SK-N-SH (cell line): ENCODE measurements at regions not wholly inside any gene's neighbourhood (a gene's known extent, or its start where the extent isn't known, plus 50 kb on each side); places are given as distances from the start of the nearest gene placed in this dataset.

Experiments
- CTCF ChIA-PET: fragments of 300-600, 350-600 bp; formaldehyde crosslinking; extraction: SDS; loops from one replicate; lab custom pipeline; 2021; lab: Yijun Ruan, JAX
- POLR2A ChIA-PET: fragments of 350-600 bp; sonication (Branson Sonifier 250); formaldehyde crosslinking; extraction: SDS; loops from one replicate; lab custom pipeline; 2020; ENCODE audit warnings: antibody characterized with exemption, inconsistent platforms; lab: Yijun Ruan, JAX
- DNase-seq: peaks from one replicate; pipeline ENCODE4 v3.0.0; 2012
- H2AFZ ChIP-seq: fragments of 200-600 bp; sonication (generic); 2 replicates; pipeline ENCODE4 v1.8.1; 2016; ENCODE audit warnings: antibody characterized with exemption, mild to moderate bottlenecking, low read depth
- H3F3A ChIP-seq: fragments of 200-600 bp; sonication (generic); replicated peaks from 2 replicates; pipeline ENCODE3; 2016; ENCODE audit warnings: antibody characterized with exemption, mild to moderate bottlenecking; ENCODE audit not compliant: insufficient read depth
- H3K27ac ChIP-seq, 2 experiments: fragments of 200-500 bp in 1 of 2; fragments of 200-600 bp in 1 of 2; sonication (Bioruptor generic) in 1 of 2; sonication (generic), shearing (Covaris generic) in 1 of 2; 2 replicates each; pipeline versions ENCODE4 v1.5.1 to v1.6.1; 2014 to 2016; ENCODE audit warnings: low read depth in 2 of 2, inconsistent platforms in 1 of 2, low read length in 1 of 2, mild to moderate bottlenecking in 1 of 2, mixed read lengths in 1 of 2
- H3K27me3 ChIP-seq: fragments of 200-600 bp; sonication (generic), shearing (Covaris generic); 2 replicates; pipeline ENCODE4 v1.6.1; 2016; ENCODE audit warnings: mixed run types; ENCODE audit not compliant: insufficient read depth
- H3K36me3 ChIP-seq, 2 experiments: fragments of 200-500 bp in 1 of 2; fragments of 200-600 bp in 1 of 2; sonication (Bioruptor generic) in 1 of 2; sonication (generic) in 1 of 2; replicated peaks in 1 of 2; 2 replicates each; pipeline versions ENCODE3 to v1.5.1; 2014 to 2016; ENCODE audit warnings: low read length in 1 of 2, mild to moderate bottlenecking in 1 of 2; ENCODE audit not compliant: insufficient read depth in 2 of 2, control insufficient read depth in 1 of 2
- H3K4me1 ChIP-seq, 2 experiments: fragments of 200-500 bp in 1 of 2; fragments of 200-600 bp in 1 of 2; sonication (Bioruptor generic) in 1 of 2; sonication (generic), shearing (Covaris generic) in 1 of 2; 2 replicates each; pipeline versions ENCODE4 v1.5.1 to v1.6.1; 2014 to 2016; ENCODE audit warnings: low read depth in 1 of 2, low read length in 1 of 2, mixed run types in 1 of 2; ENCODE audit not compliant: insufficient read depth in 2 of 2, control insufficient read depth in 1 of 2
- H3K4me2 ChIP-seq: fragments of 200-600 bp; sonication (generic), shearing (Covaris generic); 2 replicates; pipeline ENCODE4 v1.6.1; 2017; ENCODE audit warnings: mixed run types
- H3K4me3 ChIP-seq, 2 experiments: fragments of 200-500 bp in 1 of 2; fragments of 200-600 bp in 1 of 2; sonication (Bioruptor generic) in 1 of 2; sonication (generic), shearing (Covaris generic) in 1 of 2; 2 replicates each; pipeline versions ENCODE4 v1.5.1 to v1.8.1; 2014 to 2016; ENCODE audit warnings: low read depth in 2 of 2, inconsistent platforms in 1 of 2, low read length in 1 of 2, mild to moderate bottlenecking in 1 of 2, mixed read lengths in 1 of 2, moderate library complexity in 1 of 2
- H3K79me2 ChIP-seq: fragments of 200-600 bp; sonication (generic); 2 replicates; pipeline ENCODE4 v1.8.1; 2017; ENCODE audit warnings: mild to moderate bottlenecking; ENCODE audit not compliant: insufficient read depth
- H3K9ac ChIP-seq: fragments of 200-600 bp; sonication (generic); 2 replicates; pipeline ENCODE4 v1.6.1; 2017; ENCODE audit warnings: mixed run types
- H3K9me2 ChIP-seq: fragments of 200-600 bp; sonication (generic); 2 replicates; pipeline ENCODE4 v1.6.1; 2017; ENCODE audit warnings: mixed run types
- H3K9me3 ChIP-seq: fragments of 200-600 bp; sonication (generic); 2 replicates; pipeline ENCODE4 v1.6.1; 2017; ENCODE audit warnings: mixed run types, mild to moderate bottlenecking, moderate library complexity
- H4K20me1 ChIP-seq: fragments of 200-600 bp; sonication (generic); 2 replicates; pipeline ENCODE4 v1.6.1; 2017; ENCODE audit warnings: mild to moderate bottlenecking, mixed run types; ENCODE audit not compliant: insufficient read depth
- CHD2 ChIP-seq: fragments of 150-350 bp; IDR thresholded peaks from 2 replicates; pipeline ENCODE4 v1.6.1; 2018; ENCODE audit warnings: low read length; ENCODE audit not compliant: partially characterized antibody
- CTCF ChIP-seq: fragments of 200-600 bp; sonication (generic); IDR thresholded peaks from 2 replicates; pipeline ENCODE4 v1.6.1; 2017; ENCODE audit warnings: antibody characterized with exemption, mild to moderate bottlenecking, moderate library complexity
- ELF1 ChIP-seq: IDR thresholded peaks from 2 replicates; pipeline ENCODE4 v1.4.0; 2012
- EP300 ChIP-seq, 2 experiments: IDR thresholded peaks; 2 replicates each; pipeline versions ENCODE4 v1.4.0 to v1.6.1; 2012; ENCODE audit warnings: borderline replicate concordance in 1 of 2, low read depth in 1 of 2, low read length in 1 of 2
- EZH2phosphoT487 ChIP-seq: fragments of 200-600 bp; sonication (generic); IDR thresholded peaks from 2 replicates; pipeline ENCODE4 v1.6.1; 2017; ENCODE audit warnings: low read depth, mixed run types, mild to moderate bottlenecking, antibody characterized with exemption, moderate library complexity, borderline replicate concordance
- FOXJ3 ChIP-seq: sonication (generic); formaldehyde crosslinking; IDR thresholded peaks from 2 replicates; pipeline ENCODE4 v1.5.1; 2020; ENCODE audit warnings: mild to moderate bottlenecking, missing genetic modification reagents
- GABPA ChIP-seq: IDR thresholded peaks from 2 replicates; pipeline ENCODE4 v1.4.0; 2012; ENCODE audit warnings: low read depth, mild to moderate bottlenecking
- GATA2 ChIP-seq: sonication (generic); formaldehyde crosslinking; IDR thresholded peaks from 2 replicates; pipeline ENCODE4 v1.5.0; 2020; ENCODE audit warnings: mild to moderate bottlenecking, missing genetic modification reagents
- JUND ChIP-seq: IDR thresholded peaks from 2 replicates; pipeline ENCODE4 v1.4.0; 2012
- NFIC ChIP-seq: IDR thresholded peaks from 2 replicates; pipeline ENCODE4 v1.4.0; 2012; ENCODE audit warnings: borderline replicate concordance
- POLR2AphosphoS5 ChIP-seq: IDR thresholded peaks from 2 replicates; pipeline ENCODE4 v1.6.1; 2012; ENCODE audit warnings: low read depth, low read length
- RAD21 ChIP-seq: IDR thresholded peaks from 2 replicates; pipeline ENCODE4 v1.6.1; 2012; ENCODE audit warnings: mild to moderate bottlenecking, low read length
- RCOR1 ChIP-seq: fragments of 150-350 bp; IDR thresholded peaks from 2 replicates; pipeline ENCODE4 v1.6.1; 2017; ENCODE audit warnings: antibody characterized with exemption, low read length
- RXRA ChIP-seq: IDR thresholded peaks from 2 replicates; pipeline ENCODE4 v1.4.0; 2012; ENCODE audit warnings: low read depth, mild to moderate bottlenecking, borderline replicate concordance
- SIN3A ChIP-seq: IDR thresholded peaks from 2 replicates; pipeline ENCODE4 v1.6.1; 2012; ENCODE audit warnings: low read depth, mild to moderate bottlenecking, low read length, moderate library complexity, borderline replicate concordance
- TAF1 ChIP-seq: IDR thresholded peaks from 2 replicates; pipeline ENCODE4 v1.6.1; 2012; ENCODE audit warnings: low read depth, mild to moderate bottlenecking, low read length, moderate library complexity, borderline replicate concordance
- TCF12 ChIP-seq: IDR thresholded peaks from 2 replicates; pipeline ENCODE4 v1.4.0; 2012
- WGBS: methylation state at CpG from one replicate; pipeline ENCODE4 v1.1.6; 2017; ENCODE audit warnings: low lambda C conversion rate; 5-methylcytosine and 5-hydroxymethylcytosine counted together

GRCh38 chr7:52925332-52925731 is 110.1 kb upstream of the POM121L12 start:
- no peaks in the 10 kb centered on the region for H3K9me2 ChIP-seq
- H3K9ac ChIP-seq, result no peak overlapping the region
- DNase-seq, result no peak
- no peak overlapping the region for H2AFZ ChIP-seq
- H3K79me2 ChIP-seq, result no peaks in the 10 kb centered on the region
- CTCF ChIA-PET, result no interaction called here
- TF ChIP-seq FOXJ3 (CRISPR knock-in tag) (no peak), CTCF (no peak), SIN3A (no peak), ELF1 (no peak), TAF1 (no peak), JUND (no peak), EP300 (IDR thresholded peaks at IDR 0.05; ENCODE audit: borderline replicate concordance in 1 of 2, low read depth in 1 of 2, low read length in 1 of 2) (no peak), POLR2AphosphoS5 (no peak), TCF12 (no peak)
- H3F3A ChIP-seq, result no peaks in the 10 kb centered on the region
- POLR2A ChIA-PET, result no interaction called here
- H3K27ac ChIP-seq, result no peak overlapping the region
- peaks cover 0 to 8% of the 10 kb centered on the region in 2 experiments; a peak in 1 of 4 replicates for H3K4me1 ChIP-seq
- no peak overlapping the region for H3K4me3 ChIP-seq
- H3K9me3 ChIP-seq, result no peaks in the 10 kb centered on the region
- no peaks in the 10 kb centered on the region for H3K36me3 ChIP-seq
- H4K20me1 ChIP-seq, result no peaks in the 10 kb centered on the region
- WGBS, result 39% methylated on average over 5 of the region's 5 CpGs
- H3K27me3 ChIP-seq, result no peaks in the 10 kb centered on the region
- H3K4me2 ChIP-seq, result no peak overlapping the region

- Histone ChIP-seq H4K20me1 (no peaks in the 10 kb centered on the region), H3K9ac (no peak overlapping the region), H3K36me3 (no peaks in the 10 kb centered on the region), H3K27ac (peak overlapping the region in 1 of 2 experiments; percentile 41; a peak in 1 of 4 replicates), H3K79me2 (no peaks in the 10 kb centered on the region), H3K4me2 (no peak overlapping the region), H3K4me3 (no peak overlapping the region), H3K9me3 (no peaks in the 10 kb centered on the region; the same call in 1 of the 2 replicates)
- peak; percentile 69 for DNase-seq
- TF ChIP-seq NFIC (no peak), EZH2phosphoT487 (no peak), RXRA (no peak), GATA2 (CRISPR knock-in tag) (peak; percentile 100), EP300 (IDR thresholded peaks at IDR 0.05; ENCODE audit: borderline replicate concordance in 1 of 2, low read depth in 1 of 2, low read length in 1 of 2) (peak in 1 of 2 experiments; percentile 67; a peak in 1 of 4 replicates), CHD2 (peak; percentile 53), GABPA (no peak), FOXJ3 (CRISPR knock-in tag) (peak; percentile 87; the same call in 1 of the 2 replicates), RAD21 (peak; percentile 46), RCOR1 (peak; percentile 78)
- TF ChIP-seq, all 33 proteins: peak for 6
- Histone ChIP-seq H3K27me3 (no peaks in the 10 kb centered on the region), H2AFZ (no peak overlapping the region), H3K4me1 (peaks cover 0 to 8% of the 10 kb centered on the region in 2 experiments; a peak in 1 of 4 replicates), H3F3A (no peaks in the 10 kb centered on the region), H3K9me2 (peaks cover 3% of the 10 kb centered on the region; the same call in 1 of the 2 replicates)
- ChIA-PET POLR2A (no interaction called here), CTCF (interaction anchor here (0.9 to 2.4 kb wide), 5 partner anchors 35 to 1743 kb away, joined by 3 to 7 read pairs (median 3); no protein-coding TSS in a partner anchor)
- WGBS, result 20% methylated on average over 3 of the region's 3 CpGs
Observed at GRCh38 chr7:52920977-52921376, 114.5 kb upstream of the POM121L12 start.
